Lower leg skin (tissue), 4 donors: ENCODE measurements at regions not wholly inside any gene's neighbourhood (a gene's known extent, or its start where the extent isn't known, plus 50 kb on each side); places are given as distances from the start of the nearest gene placed in this dataset.

Experiments
- DNase-seq, 2 donors: peaks; one replicate each; pipeline ENCODE4 v3.0.0-alpha.2; 2019; ENCODE audit warnings: low spot score in 2 of 2
- H3K4me3 ChIP-seq: fragments of 200-600 bp; sonication (generic); 2 replicates; pipeline ENCODE4 v1.5.1; 2017; ENCODE audit warnings: mild to moderate bottlenecking, low read depth; ENCODE audit not compliant: poor library complexity, severe bottlenecking
- CTCF ChIP-seq, 3 donors: fragments of 450-650 bp; IDR thresholded peaks; one replicate each; pipeline ENCODE4 v1.5.1; 2016; ENCODE audit warnings: antibody characterized with exemption in 3 of 3, mild to moderate bottlenecking in 3 of 3, moderate library complexity in 2 of 3
- POLR2A ChIP-seq, 2 donors: fragments of 450-650 bp; IDR thresholded peaks; one replicate each; pipeline ENCODE4 v1.6.1; 2016 to 2017; ENCODE audit warnings: antibody characterized with exemption in 2 of 2, mild to moderate bottlenecking in 1 of 2, moderate library complexity in 1 of 2
- WGBS, 2 donors: methylation state at CpG; one replicate each; pipeline ENCODE4 v1.1.5; 2018; 5-methylcytosine and 5-hydroxymethylcytosine counted together
- intact Hi-C: fragments of 100-400 bp; cut with DNase I; formaldehyde crosslinking; loops from one replicate; pipeline ENCODE4 v1.15.0; 2023; ENCODE audit warnings: low total_unique reads

- no peak overlapping the region for H3K4me3 ChIP-seq
- intact Hi-C loops = no loop called here
- DNase-seq = peak; percentile 82 to 95
- no peak for TF ChIP-seq POLR2A (IDR thresholded peaks at IDR 0.05)
- TF ChIP-seq CTCF (IDR thresholded peaks at IDR 0.05) = no peak
- WGBS, 2 donors = 20 to 36% methylated on average over 11 of the region's 11 CpGs
Observed at GRCh38 chr10:31698181-31698830, 230.3 kb downstream of the ARHGAP12 start.

DNA sequence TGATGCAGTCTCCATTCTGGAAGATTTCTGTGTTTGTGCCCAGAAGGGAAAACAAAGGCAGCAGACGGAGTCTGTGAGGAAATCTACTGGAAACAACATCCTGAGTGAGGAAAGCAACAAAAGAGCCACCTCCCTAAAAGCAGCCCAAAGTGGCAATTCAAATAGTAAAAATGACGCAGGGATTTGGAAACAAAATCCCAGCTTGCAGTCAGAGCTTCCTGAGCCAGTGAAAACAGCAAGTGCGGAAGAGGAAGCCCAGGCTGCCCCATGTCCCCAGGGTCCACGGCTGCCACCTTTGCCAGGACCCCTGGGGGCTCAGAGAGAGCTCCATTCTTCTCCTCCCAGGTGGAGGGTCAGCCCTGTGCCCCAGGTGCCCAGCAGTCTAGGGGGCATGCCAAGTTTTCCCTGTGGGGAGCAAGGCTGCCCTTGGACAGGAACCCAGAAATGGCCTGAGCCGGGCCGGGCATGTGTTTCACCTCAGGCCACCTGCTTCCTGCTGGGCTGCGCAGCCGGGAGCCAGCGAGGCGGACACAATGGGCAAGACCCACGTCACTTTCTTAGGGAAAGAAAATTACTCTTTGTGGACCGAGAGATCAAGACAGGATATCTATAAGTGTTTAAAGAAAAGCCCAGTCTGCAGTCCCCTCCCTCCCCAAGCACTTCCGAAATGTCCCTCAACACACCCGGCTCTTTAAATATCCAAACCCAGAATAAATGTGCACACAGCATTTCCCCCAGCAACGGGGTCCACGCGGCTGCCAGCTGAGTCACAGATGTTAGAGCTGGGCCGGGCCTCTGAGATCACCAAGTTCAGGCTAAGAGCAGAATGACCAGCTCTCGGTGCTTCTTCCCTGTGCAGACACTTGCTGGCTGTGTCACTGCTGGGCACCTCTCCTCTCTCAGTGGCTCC lies 231.1 kb downstream of the ARHGAP12 start:
- WGBS, 2 donors = 27 to 53% methylated on average over 18 to 19 of the region's 19 CpGs
- no peak overlapping the region for H3K4me3 ChIP-seq
- peak; percentile 83 to 97 for DNase-seq
- TF ChIP-seq CTCF (IDR thresholded peaks at IDR 0.05) (no peak), POLR2A (IDR thresholded peaks at IDR 0.05) (no peak)
- intact Hi-C loops = no loop called here

GRCh38 chr10:31694929-31695837 lies 233.4 kb downstream of the ARHGAP12 start:
- DNase-seq = no peak
- 78 to 89% methylated on average over 12 to 14 of the region's 14 CpGs for WGBS, 2 donors
- TF ChIP-seq POLR2A (IDR thresholded peaks at IDR 0.05) = no peak
- no peak for TF ChIP-seq CTCF (IDR thresholded peaks at IDR 0.05)
- intact Hi-C loops = no loop called here
- H3K4me3 ChIP-seq = no peak overlapping the region

DNA sequence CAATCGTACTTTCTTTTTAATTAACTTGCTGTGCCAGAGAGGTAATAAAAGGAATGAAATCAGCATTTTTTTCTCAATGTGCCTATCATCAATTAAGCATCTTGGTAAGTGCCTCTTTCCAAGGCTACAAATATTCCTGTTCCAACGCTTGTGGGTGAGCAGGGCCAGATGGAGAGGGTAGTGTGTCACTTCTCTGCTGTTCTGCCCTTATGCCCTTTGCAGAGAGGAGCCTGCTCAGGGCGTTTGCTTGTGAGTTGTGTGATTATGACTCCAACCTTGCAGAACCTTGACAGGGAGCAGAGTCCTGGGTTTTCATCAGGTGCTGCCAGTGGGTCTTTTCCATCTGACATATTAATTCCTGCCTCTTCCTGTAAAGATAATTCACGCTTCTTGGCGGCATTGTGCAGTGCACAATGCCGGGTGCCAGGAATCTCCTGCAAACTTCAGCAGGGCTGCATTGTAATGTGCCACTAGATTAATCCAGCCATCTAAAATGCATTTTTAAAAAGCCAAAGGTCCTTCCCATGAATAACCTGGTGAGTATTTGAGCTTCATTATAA lies 234.4 kb downstream of the ARHGAP12 start:
- TF ChIP-seq POLR2A (IDR thresholded peaks at IDR 0.05) (no peak), CTCF (IDR thresholded peaks at IDR 0.05) (no peak)
- intact Hi-C loops = no loop called here
- 57% methylated on average over 6 of the region's 6 CpGs for WGBS, 2 donors
- no peak for DNase-seq
- H3K4me3 ChIP-seq = no peak overlapping the region

DNA sequence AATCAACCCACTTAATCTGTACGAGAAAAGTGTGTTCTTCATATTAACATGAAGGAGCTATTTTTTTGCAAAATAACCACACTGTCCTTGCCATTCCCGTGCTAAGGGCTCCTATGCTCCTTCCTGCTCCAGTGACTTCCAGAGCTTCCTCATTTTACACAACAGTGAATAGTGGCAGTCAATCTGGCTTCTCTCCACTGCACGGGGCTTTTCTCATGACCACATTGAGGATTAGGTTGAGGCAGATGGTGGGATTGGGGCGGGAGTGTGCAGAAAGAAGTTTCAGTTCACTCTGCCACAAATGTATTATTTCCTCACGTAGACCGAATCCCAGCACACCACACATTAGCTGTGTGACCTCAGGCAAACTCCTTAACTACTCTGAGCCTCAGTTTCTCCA lies 235.1 kb downstream of the ARHGAP12 start:
- WGBS, 2 donors = 87 to 89% methylated on average over 6 of the region's 6 CpGs
- H3K4me3 ChIP-seq = no peak overlapping the region
- intact Hi-C loops = no loop called here
- no peak for DNase-seq
- TF ChIP-seq CTCF (IDR thresholded peaks at IDR 0.05) (no peak), POLR2A (IDR thresholded peaks at IDR 0.05) (no peak)
